ENCODE measurements at regions not wholly inside any gene's neighbourhood (a gene's known extent, or its start where the extent isn't known, plus 50 kb on each side); places are given as distances from the start of the nearest gene placed in this dataset.

DNA sequence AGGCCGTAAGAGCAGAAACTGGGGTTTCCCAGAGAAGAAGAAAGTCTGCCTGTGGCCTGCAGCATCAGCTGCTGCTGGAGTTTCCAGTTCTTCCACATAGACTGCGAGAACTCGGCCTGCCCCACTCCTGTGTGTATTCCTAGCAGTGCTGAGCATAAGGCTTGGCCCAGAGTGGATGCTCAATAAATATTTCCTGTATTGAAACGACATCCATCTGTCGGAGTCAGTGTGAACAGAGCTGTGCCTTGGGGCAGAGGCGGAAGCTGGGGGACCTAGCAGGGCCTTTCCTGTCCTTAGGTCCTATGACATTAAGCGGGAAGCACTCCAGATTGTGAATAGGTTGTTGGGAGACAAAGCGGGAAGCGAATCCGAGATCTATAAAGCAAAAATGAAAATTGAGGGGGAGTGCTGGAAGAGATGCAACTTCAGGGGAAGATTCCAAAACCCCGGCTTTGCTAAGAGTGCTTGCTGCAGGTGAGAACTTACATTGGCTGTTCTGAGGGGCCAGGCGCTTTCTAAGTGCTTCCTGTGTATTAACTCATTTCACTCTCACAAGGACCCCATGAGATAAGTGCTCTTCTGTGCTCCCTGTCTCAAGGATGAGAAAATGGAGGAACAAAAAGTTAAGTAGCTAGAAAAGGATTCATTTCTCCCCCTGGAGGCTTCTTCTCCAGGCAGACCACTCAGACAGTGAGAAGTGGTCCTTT, 76.1 kb upstream of the CXCL14 start:
- no peak for DNase-seq (ENCODE audit: low spot score)
- no peak for ATAC-seq (ENCODE audit: low FRiP score)
- TF ChIP-seq, protein P1, sequence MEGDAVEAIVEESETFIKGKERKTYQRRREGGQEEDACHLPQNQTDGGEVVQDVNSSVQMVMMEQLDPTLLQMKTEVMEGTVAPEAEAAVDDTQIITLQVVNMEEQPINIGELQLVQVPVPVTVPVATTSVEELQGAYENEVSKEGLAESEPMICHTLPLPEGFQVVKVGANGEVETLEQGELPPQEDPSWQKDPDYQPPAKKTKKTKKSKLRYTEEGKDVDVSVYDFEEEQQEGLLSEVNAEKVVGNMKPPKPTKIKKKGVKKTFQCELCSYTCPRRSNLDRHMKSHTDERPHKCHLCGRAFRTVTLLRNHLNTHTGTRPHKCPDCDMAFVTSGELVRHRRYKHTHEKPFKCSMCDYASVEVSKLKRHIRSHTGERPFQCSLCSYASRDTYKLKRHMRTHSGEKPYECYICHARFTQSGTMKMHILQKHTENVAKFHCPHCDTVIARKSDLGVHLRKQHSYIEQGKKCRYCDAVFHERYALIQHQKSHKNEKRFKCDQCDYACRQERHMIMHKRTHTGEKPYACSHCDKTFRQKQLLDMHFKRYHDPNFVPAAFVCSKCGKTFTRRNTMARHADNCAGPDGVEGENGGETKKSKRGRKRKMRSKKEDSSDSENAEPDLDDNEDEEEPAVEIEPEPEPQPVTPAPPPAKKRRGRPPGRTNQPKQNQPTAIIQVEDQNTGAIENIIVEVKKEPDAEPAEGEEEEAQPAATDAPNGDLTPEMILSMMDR (IDR thresholded peaks at IDR 0.05): no peak

DNA sequence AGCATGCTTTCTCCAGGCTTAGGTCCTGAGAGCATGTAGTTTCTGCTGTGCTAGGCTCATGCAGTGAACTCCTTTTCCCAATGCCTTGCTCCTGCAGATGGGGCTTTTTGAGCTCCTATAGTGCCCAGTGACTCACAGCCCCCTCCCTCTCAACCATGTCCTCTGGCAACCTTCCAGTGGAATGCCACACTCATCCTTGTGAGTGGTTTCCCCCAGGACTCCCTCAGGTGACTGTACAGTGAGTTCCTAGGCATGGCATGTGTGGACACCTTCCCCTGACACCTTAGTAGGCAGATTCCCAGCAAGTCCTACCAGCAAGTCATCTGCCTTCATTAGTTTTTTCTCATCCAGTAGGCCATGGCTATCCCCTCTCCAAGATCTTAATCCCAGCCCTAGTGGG, 72.4 kb upstream of the CXCL14 start:
- TF ChIP-seq, protein P1 (IDR thresholded peaks at IDR 0.05): no peak
- DNase-seq (ENCODE audit: low spot score) (no peak), ATAC-seq (ENCODE audit: low FRiP score) (peak; percentile 33)

DNA sequence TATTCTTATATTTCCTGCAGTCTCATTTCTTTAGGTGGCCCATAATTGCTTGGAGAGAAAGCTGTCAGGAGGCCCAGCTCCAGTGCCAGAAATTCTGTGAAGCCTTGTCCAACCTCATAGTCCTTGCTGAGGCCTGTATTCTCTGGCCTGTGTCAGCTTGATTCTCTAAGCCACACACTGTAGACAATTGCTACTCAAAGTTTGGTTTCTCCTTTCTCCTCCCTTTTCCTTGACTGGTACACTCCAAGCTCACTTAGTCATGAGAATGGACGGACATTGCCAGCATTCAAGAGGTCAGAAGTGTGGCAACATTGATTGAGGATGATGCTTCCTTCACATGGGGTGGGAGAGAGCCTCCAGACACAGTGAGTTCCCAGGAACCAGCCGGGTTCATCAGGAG, 71.3 kb upstream of the CXCL14 start:
- ATAC-seq (ENCODE audit: low FRiP score) (no peak), DNase-seq (ENCODE audit: low spot score) (no peak)
- TF ChIP-seq, protein P1 (IDR thresholded peaks at IDR 0.05): no peak

DNA sequence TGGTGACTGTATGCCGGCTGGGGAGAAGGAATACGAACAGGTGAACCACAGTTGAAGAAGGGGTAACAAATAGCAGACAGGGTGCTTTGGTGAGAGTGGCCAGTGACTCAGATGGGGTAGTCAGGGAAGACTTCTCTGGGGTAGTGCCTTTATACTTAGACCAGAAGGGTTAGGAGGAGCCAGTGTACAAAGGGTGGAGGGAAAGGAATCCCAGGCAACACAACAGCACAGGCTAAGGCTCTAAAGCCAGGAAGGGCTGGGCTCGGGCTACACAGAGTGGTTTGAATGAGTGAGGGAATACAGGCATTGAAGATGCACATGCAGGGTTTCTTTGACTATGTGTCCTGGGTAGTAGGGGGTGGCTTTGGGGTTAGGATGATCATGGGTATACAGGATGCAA, 70.6 kb upstream of the CXCL14 start:
- no peak for ATAC-seq (ENCODE audit: low FRiP score)
- no peak for DNase-seq (ENCODE audit: low spot score)
- TF ChIP-seq, protein P1 (IDR thresholded peaks at IDR 0.05): no peak

DNA sequence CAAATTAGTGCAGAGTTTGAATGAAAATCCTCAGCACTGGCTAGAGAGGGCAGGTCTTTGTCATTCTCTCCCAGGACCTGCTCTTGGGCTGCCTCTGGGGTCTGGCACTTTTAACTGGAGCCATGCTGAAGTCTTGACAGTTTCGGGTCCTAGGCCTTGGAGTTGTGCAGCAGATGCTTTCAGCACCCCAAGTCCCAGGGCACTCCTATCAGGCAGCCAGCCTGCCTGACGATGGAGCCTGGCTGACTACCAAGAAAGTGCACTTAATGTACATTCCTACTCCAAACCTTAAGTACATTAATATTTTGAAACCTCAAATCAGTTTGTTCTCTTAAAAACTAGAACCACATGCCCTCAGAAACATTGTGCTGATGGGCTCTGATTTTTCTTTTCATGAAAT, 69.3 kb upstream of the CXCL14 start:
- ATAC-seq (ENCODE audit: low FRiP score): no peak

DNA sequence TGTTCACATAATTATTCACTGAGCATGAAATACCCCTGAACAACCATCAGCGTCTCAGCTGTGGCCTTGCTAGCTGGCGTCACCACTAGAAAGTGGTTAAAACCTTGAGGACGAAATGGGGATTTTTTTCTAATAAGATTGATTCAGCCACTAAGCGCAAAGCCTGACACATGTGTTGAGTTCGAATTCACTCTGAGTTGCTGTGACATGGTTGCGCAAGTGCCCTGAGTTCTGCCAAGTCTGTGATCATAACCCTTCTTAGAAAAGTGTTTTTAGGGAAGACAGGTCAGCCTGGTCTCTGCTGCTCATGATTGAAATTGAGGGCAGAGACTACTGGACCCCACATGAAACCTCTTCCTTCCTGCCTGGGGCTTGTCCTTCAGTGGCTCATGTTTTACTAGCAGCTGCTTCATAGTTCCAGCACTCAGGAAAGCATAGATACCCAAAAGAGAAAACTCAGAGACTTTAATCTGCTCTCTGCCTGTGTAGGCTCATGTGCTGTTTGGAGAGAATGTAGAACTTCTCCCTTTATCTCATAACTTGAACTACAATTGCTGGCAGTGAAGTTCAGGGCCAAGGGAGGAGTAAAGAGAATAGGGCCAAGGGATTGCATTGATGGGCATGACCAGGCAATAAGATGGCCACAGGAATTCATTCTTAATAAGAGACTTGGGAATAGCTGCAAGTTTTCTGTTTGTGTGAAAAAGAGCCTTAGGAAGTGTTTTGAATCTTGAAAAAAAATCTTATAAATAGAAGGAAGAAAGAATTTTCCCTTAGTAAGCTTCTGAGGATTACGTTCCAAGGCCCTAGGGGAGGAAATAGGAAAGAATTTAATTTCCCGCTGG, 66.8 kb upstream of the CXCL14 start:
- TF ChIP-seq, protein P1 (IDR thresholded peaks at IDR 0.05): no peak
- ATAC-seq (ENCODE audit: low FRiP score) (no peak), DNase-seq (ENCODE audit: low spot score) (no peak)

More for the DNA sequence above, 69.3 kb upstream of the CXCL14 start:
- TF ChIP-seq, protein P1 (IDR thresholded peaks at IDR 0.05): no peak
- no peak for DNase-seq (ENCODE audit: low spot score)
